Tibial nerve (tissue), 4 donors: ENCODE measurements at regions not wholly inside any gene's neighbourhood (a gene's known extent, or its start where the extent isn't known, plus 50 kb on each side); places are given as distances from the start of the nearest gene placed in this dataset.

Source experiments
- CTCF ChIP-seq, 5 experiments: fragments of 200-600 bp in 3 of 5; fragments of 450-650 bp in 2 of 5; sonication (generic) in 3 of 5; IDR thresholded peaks; one replicate each; pipeline ENCODE4 v1.5.1; 2016 to 2019; ENCODE audit warnings: antibody characterized with exemption in 5 of 5, mild to moderate bottlenecking in 3 of 5, moderate library complexity in 2 of 5
- EP300 ChIP-seq, 2 donors: sonication (generic); formaldehyde crosslinking; IDR thresholded peaks; one replicate each; pipeline ENCODE4 v1.6.1; 2017; ENCODE audit warnings: antibody characterized with exemption in 2 of 2, mild to moderate bottlenecking in 1 of 2
- POLR2A ChIP-seq, 2 donors: fragments of 450-650 bp; IDR thresholded peaks; one replicate each; pipeline ENCODE4 v1.6.1; 2017; ENCODE audit warnings: antibody characterized with exemption in 2 of 2, mild to moderate bottlenecking in 2 of 2, moderate library complexity in 2 of 2

- TF ChIP-seq CTCF (IDR thresholded peaks at IDR 0.05) (no peak), EP300 (IDR thresholded peaks at IDR 0.05) (no peak), POLR2A (IDR thresholded peaks at IDR 0.05) (no peak)
These were observed 319.3 kb downstream of the TLE1 start for GRCh38 chr9:81370096-81370495.
